ENCODE measurements at regions not wholly inside any gene's neighbourhood (a gene's known extent, or its start where the extent isn't known, plus 50 kb on each side); places are given as distances from the start of the nearest gene placed in this dataset.

GRCh38 chr1:239308701-239309333 is 77.6 kb upstream of the CHRM3 start:
- WGBS, 2 donors: 31 to 33% methylated on average over 6 of the region's 6 CpGs

DNA sequence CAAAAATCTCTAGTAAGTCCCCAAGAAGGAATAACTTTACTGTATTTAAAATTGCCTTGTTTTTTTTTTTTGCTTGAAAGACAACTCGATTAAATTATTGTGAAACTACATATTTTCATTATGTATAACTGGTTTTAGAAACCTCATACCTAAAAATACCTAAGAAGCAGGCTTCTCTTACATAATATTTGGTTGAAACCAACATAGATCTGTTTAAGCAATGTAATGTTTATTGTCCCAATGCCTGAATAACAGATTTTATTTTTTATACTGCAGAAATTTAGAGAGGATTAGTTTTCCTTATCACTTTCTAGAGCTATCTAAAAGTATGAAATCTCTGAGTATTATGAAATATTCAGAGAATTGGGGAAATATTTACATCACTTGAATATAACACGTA is 78.5 kb upstream of the CHRM3 start:
- intact Hi-C loops (cut with DNase I): no loop called here

More at GRCh38 chr1:239308701-239309333, 77.6 kb upstream of the CHRM3 start:
- TF ChIP-seq CTCF (IDR thresholded peaks at IDR 0.05): peak in 1 of 6 experiments; percentile 55
- TF ChIP-seq POLR2A (IDR thresholded peaks at IDR 0.05): no peak
- peak; percentile 16 to 27 for DNase-seq
- no peaks in the 10 kb centered on the region for H3K27me3 ChIP-seq
- no peaks in the 10 kb centered on the region for H3K36me3 ChIP-seq
- H3K4me1 ChIP-seq: no peaks in the 10 kb centered on the region
- intact Hi-C loops (cut with DNase I): no loop called here
- no peaks in the 10 kb centered on the region for H3K9me3 ChIP-seq
- no peak overlapping the region for H3K27ac ChIP-seq
- no peak overlapping the region for H3K4me3 ChIP-seq (replicated peaks in 1 of 3)

GRCh38 chr1:239306426-239306825 is 79.9 kb upstream of the CHRM3 start:
- no peak for TF ChIP-seq CTCF (IDR thresholded peaks at IDR 0.05)
- TF ChIP-seq POLR2A (IDR thresholded peaks at IDR 0.05): no peak
- Histone ChIP-seq H3K4me1 (no peaks in the 10 kb centered on the region), H3K9me3 (no peaks in the 10 kb centered on the region), H3K27ac (no peak overlapping the region), H3K36me3 (no peaks in the 10 kb centered on the region), H3K4me3 (replicated peaks in 1 of 3) (no peak overlapping the region), H3K27me3 (no peaks in the 10 kb centered on the region)
- intact Hi-C loops (cut with DNase I): no loop called here
- 79 to 84% methylated on average over 5 of the region's 5 CpGs for WGBS, 2 donors
- DNase-seq: no peak

More for the DNA sequence above, 78.5 kb upstream of the CHRM3 start:
- Histone ChIP-seq H3K27ac (no peak overlapping the region), H3K27me3 (no peaks in the 10 kb centered on the region), H3K36me3 (no peaks in the 10 kb centered on the region), H3K4me1 (no peaks in the 10 kb centered on the region), H3K9me3 (no peaks in the 10 kb centered on the region), H3K4me3 (replicated peaks in 1 of 3) (no peak overlapping the region)
- TF ChIP-seq POLR2A (IDR thresholded peaks at IDR 0.05): no peak
- DNase-seq: no peak
- 47 to 48% methylated on average over 2 of the region's 2 CpGs for WGBS, 2 donors

DNA sequence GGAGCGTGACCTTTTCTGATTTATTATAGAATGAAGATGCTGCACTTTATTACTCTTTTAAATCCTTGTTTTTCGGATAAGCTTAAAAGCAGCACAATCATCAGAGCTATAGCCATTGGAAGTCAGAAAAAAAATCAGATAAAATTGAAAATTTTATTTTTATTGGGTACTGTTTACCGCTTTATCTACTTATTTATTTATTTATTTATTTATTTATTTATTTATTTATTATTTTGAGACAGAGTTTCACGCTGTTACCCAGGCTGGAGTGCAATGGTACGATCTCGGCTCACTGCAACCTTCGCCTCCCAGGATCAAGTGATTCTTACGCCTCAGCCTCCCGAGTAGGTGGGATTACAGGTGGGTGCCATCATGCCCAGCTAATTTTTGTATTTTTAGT is 83.1 kb upstream of the CHRM3 start:
- Histone ChIP-seq H3K27me3 (no peaks in the 10 kb centered on the region), H3K9me3 (no peaks in the 10 kb centered on the region), H3K4me3 (replicated peaks in 1 of 3) (no peak overlapping the region), H3K4me1 (no peaks in the 10 kb centered on the region), H3K36me3 (no peaks in the 10 kb centered on the region), H3K27ac (no peak overlapping the region)
- intact Hi-C loops (cut with DNase I): no loop called here
- 90 to 98% methylated on average over 9 of the region's 9 CpGs for WGBS, 2 donors
- TF ChIP-seq CTCF (IDR thresholded peaks at IDR 0.05): no peak
- no peak for TF ChIP-seq POLR2A (IDR thresholded peaks at IDR 0.05)
- no peak for DNase-seq

DNA sequence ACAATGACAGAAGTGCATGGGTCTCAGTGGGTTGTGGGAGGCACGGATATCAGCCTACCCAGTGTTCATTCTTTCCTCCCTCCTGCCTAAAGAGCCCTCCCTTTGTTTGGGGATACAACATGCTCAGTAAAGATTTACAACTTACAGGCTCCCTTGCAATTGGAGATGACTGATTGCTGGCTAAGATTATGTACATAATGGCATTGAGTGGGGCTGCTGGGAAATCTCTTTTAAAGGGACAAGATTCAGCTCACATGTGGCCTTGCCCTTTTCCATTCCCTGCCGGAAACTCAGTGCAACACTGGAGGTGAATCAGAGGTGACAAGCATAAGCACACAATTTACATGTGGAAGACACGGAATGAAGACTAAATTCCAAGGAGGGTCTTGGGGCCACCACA is 83.7 kb upstream of the CHRM3 start:
- Histone ChIP-seq H3K36me3 (no peaks in the 10 kb centered on the region), H3K27me3 (no peaks in the 10 kb centered on the region), H3K4me3 (replicated peaks in 1 of 3) (no peak overlapping the region), H3K9me3 (no peaks in the 10 kb centered on the region), H3K27ac (no peak overlapping the region), H3K4me1 (no peaks in the 10 kb centered on the region)
- no peak for DNase-seq
- WGBS, 2 donors: 88 to 90% methylated on average over 3 of the region's 3 CpGs
- intact Hi-C loops (cut with DNase I): no loop called here
- no peak for TF ChIP-seq POLR2A (IDR thresholded peaks at IDR 0.05)
- no peak for TF ChIP-seq CTCF (IDR thresholded peaks at IDR 0.05)
